A673 (cell line): ENCODE measurements at regions not wholly inside any gene's neighbourhood (a gene's known extent, or its start where the extent isn't known, plus 50 kb on each side); places are given as distances from the start of the nearest gene placed in this dataset.
A peak's percentile ranks its signal among the peaks of the same experiment; 100 is the strongest.

Experiments used
- EZH2 ChIP-seq: fragments of 200-600 bp; sonication (generic); IDR thresholded peaks from 2 replicates; pipeline ENCODE4 v1.6.1; 2017; ENCODE audit warnings: borderline replicate concordance, low read depth, mild to moderate bottlenecking, mixed read lengths, antibody characterized with exemption, low read length; ENCODE audit not compliant: poor library complexity, severe bottlenecking
- TF ChIP-seq, protein P1 (sequence below): fragments of 300-800, 200-600 bp; sonication (generic); conservative IDR thresholded peaks from 2 replicates; pipeline ENCODE4 v1.5.1; 2017; ENCODE audit warnings: low read depth, mild to moderate bottlenecking, antibody characterized with exemption, low read length, moderate library complexity, mixed read lengths

DNA sequence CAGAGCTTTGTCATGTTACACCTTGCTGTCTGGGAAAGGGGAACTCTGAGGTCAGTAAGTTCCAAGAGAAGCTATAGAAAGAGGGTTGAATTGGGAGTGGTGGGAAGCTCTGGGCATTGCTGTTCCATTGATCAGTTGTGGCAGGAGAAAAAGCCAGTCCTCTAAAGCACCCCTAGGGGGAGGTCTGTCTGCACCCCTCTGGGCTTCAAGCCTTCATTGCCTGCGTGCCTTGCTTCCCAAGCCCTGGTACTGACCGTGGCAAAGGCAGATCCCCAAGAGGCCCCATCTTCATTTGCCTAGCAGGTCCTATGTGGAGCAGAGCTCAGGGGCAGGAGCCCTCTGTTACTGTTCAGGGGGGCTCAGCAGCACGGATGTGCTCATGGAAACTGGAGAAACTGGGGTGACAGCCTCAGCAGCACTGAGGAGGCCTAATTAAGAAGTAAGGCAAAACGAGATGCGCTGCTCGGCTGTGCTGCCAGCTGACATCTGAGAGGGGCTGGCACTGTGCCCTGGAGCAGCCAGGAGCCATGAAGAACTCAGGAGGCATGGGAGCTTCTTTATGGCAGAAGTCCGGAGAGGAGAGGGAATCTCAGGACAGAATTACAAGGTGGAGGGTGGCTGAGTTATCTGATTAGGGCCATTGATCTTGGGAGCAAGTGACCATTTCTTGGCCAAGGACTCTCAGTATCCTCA is 270.9 kb downstream of the RPLP1 start:
- TF ChIP-seq, protein P1, sequence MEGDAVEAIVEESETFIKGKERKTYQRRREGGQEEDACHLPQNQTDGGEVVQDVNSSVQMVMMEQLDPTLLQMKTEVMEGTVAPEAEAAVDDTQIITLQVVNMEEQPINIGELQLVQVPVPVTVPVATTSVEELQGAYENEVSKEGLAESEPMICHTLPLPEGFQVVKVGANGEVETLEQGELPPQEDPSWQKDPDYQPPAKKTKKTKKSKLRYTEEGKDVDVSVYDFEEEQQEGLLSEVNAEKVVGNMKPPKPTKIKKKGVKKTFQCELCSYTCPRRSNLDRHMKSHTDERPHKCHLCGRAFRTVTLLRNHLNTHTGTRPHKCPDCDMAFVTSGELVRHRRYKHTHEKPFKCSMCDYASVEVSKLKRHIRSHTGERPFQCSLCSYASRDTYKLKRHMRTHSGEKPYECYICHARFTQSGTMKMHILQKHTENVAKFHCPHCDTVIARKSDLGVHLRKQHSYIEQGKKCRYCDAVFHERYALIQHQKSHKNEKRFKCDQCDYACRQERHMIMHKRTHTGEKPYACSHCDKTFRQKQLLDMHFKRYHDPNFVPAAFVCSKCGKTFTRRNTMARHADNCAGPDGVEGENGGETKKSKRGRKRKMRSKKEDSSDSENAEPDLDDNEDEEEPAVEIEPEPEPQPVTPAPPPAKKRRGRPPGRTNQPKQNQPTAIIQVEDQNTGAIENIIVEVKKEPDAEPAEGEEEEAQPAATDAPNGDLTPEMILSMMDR: peak; percentile 33; the same call in 1 of the 2 replicates
- no peak for TF ChIP-seq EZH2
